Sigmoid colon (tissue), 3 donors: ENCODE measurements at regions not wholly inside any gene's neighbourhood (a gene's known extent, or its start where the extent isn't known, plus 50 kb on each side); places are given as distances from the start of the nearest gene placed in this dataset.

Experiments
- POLR2A ChIP-seq, 2 donors: fragments of 450-650 bp; IDR thresholded peaks; one replicate each; pipeline ENCODE4 v1.6.1; 2016; ENCODE audit warnings: antibody characterized with exemption in 2 of 2, mild to moderate bottlenecking in 2 of 2, moderate library complexity in 2 of 2
- TF ChIP-seq, protein P1 (sequence below), 4 experiments: fragments of 450-650 bp in 3 of 4; fragments of 200-600 bp in 1 of 4; IDR thresholded peaks; one replicate each; pipeline ENCODE4 v1.5.1; 2016 to 2019; ENCODE audit warnings: antibody characterized with exemption in 4 of 4, mild to moderate bottlenecking in 3 of 4, moderate library complexity in 2 of 4

DNA sequence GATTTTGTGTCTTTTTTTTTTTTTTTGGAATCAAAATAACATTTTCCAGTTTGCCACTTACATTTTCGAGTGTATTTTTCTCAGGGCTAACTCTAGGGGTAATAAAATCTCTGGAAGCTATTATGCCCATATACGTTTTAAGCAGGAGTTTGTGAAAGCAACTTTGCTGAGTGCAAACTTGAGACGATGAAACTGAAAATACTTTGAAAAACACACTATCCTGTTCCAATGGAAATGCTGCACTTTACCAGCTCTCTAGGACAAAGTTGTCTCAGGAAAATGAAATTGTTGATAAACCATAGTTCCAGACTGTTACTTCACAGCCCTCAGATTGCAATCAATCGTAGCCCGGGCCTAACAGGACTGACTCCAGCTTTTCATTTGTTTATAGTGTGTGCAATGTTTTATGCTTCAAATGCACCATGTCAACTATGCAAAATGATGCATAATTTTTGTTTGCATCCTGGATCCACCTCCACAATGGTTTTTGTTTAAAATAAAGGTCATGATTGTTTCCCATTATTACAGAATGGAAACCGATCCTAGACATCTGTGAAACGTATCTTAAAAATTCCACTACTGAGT, 220.6 kb upstream of the PKN2 start:
- TF ChIP-seq, protein P1, sequence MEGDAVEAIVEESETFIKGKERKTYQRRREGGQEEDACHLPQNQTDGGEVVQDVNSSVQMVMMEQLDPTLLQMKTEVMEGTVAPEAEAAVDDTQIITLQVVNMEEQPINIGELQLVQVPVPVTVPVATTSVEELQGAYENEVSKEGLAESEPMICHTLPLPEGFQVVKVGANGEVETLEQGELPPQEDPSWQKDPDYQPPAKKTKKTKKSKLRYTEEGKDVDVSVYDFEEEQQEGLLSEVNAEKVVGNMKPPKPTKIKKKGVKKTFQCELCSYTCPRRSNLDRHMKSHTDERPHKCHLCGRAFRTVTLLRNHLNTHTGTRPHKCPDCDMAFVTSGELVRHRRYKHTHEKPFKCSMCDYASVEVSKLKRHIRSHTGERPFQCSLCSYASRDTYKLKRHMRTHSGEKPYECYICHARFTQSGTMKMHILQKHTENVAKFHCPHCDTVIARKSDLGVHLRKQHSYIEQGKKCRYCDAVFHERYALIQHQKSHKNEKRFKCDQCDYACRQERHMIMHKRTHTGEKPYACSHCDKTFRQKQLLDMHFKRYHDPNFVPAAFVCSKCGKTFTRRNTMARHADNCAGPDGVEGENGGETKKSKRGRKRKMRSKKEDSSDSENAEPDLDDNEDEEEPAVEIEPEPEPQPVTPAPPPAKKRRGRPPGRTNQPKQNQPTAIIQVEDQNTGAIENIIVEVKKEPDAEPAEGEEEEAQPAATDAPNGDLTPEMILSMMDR (IDR thresholded peaks at IDR 0.05): no peak
- no peak for TF ChIP-seq POLR2A (IDR thresholded peaks at IDR 0.05)
